ENCODE measurements at regions not wholly inside any gene's neighbourhood (a gene's known extent, or its start where the extent isn't known, plus 50 kb on each side); places are given as distances from the start of the nearest gene placed in this dataset.

DNA sequence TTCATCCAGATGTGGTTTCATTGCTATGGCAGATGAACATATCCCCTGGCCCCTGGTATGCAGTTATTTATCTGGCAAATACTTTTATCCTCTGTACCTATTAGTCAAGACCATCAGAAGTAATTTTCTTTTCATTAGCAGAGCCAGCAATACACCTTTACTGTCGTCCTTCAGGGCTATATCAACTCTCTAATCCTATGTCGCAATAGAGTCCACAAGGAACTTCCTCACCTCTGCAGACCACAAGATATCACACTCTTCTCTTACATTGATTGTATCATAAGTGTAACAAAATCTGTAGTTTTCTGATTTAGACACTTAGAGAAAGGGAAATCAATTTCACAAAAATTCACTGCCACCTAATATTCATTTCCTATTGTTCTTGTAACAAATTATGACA is 252.9 kb upstream of the DCC start:
- no peak for TF ChIP-seq CTCF (IDR thresholded peaks at IDR 0.05)
- TF ChIP-seq SIN3A (IDR thresholded peaks at IDR 0.05; ENCODE audit: borderline replicate concordance, low read depth, low read length) = no peak
- TF ChIP-seq EP300 (IDR thresholded peaks at IDR 0.05; ENCODE audit: borderline replicate concordance in 1 of 2, low read depth in 1 of 2, low read length in 1 of 2) = no peak
- no peak for TF ChIP-seq SMC3 (IDR thresholded peaks at IDR 0.05; ENCODE audit: low read depth, low read length)
- no peak for TF ChIP-seq NFIC (IDR thresholded peaks at IDR 0.05; ENCODE audit: borderline replicate concordance)
- TF ChIP-seq YY1 (IDR thresholded peaks at IDR 0.05; ENCODE audit: low read depth) = no peak
- no peak for TF ChIP-seq USF2 (IDR thresholded peaks at IDR 0.05; ENCODE audit: borderline replicate concordance, low read depth, low read length)
- TF ChIP-seq, protein P1, sequence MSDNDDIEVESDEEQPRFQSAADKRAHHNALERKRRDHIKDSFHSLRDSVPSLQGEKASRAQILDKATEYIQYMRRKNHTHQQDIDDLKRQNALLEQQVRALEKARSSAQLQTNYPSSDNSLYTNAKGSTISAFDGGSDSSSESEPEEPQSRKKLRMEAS (IDR thresholded peaks at IDR 0.05; ENCODE audit: low read depth) = no peak
- TF ChIP-seq RAD21 (IDR thresholded peaks at IDR 0.05; ENCODE audit: low read length) = no peak
- TF ChIP-seq MEF2A (IDR thresholded peaks at IDR 0.05; ENCODE audit: borderline replicate concordance, low read depth) = no peak
- TF ChIP-seq POLR2AphosphoS5 (IDR thresholded peaks at IDR 0.05; ENCODE audit: low read depth, low read length) = no peak
- TF ChIP-seq ZBTB33 (IDR thresholded peaks at IDR 0.05; ENCODE audit: borderline replicate concordance, low read depth) = no peak
- no peak for TF ChIP-seq GABPA (IDR thresholded peaks at IDR 0.05; ENCODE audit: low read depth)
- TF ChIP-seq EZH2phosphoT487 (IDR thresholded peaks at IDR 0.05; ENCODE audit: borderline replicate concordance, low read depth) = no peak

All from SK-N-SH (cell line).